ENCODE measurements at regions not wholly inside any gene's neighbourhood (a gene's known extent, or its start where the extent isn't known, plus 50 kb on each side); places are given as distances from the start of the nearest gene placed in this dataset.

DNA sequence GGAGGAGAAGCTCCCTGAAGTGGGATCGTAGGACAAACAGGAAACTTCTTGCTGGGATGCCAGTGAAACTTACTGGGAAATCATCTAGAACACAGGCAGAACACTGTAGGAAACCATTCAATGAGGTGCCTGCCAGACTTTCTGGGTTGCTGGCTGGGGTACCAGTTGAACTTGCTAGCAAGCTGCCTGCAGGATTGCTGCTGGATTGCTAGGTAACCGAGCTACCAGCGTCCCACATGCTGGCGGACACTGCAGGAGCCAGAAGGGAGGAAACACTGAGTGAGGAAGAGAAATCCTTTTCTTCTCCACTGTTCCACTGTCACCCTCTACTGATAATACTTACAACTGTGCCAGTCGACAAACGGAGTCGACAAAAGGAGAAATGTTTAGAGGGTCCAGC is 91.3 kb upstream of the SLC35B3 start:
- no peak overlapping the region for H3K4me3 ChIP-seq (ENCODE audit: low read depth, low read length)
- no peak for DNase-seq (ENCODE audit: low read depth, low spot score)
- H3K27ac ChIP-seq (ENCODE audit: low read depth, low read length): no peak overlapping the region
- no peak for TF ChIP-seq CTCF (IDR thresholded peaks at IDR 0.05; ENCODE audit: low read depth, low read length)
- ChIA-PET POLR2A (no interaction called here), CTCF (no interaction called here)
- no peaks in the 10 kb centered on the region for H3K27me3 ChIP-seq (ENCODE audit: control insufficient read depth, insufficient read depth, low read length)
- H3K9me3 ChIP-seq (ENCODE audit: control insufficient read depth, insufficient read depth, low read length): no peaks in the 10 kb centered on the region

- no peak for DNase-seq (ENCODE audit: low read depth, low spot score)
- Histone ChIP-seq H3K4me3 (ENCODE audit: low read depth, low read length) (no peak overlapping the region), H3K27ac (ENCODE audit: low read depth, low read length) (no peak overlapping the region), H3K9me3 (ENCODE audit: control insufficient read depth, insufficient read depth, low read length) (no peaks in the 10 kb centered on the region), H3K27me3 (ENCODE audit: control insufficient read depth, insufficient read depth, low read length) (no peaks in the 10 kb centered on the region)
- TF ChIP-seq CTCF (IDR thresholded peaks at IDR 0.05; ENCODE audit: low read depth, low read length): no peak
- ChIA-PET POLR2A (no interaction called here), CTCF (no interaction called here)
Observed at GRCh38 chr6:8525370-8525769, 90.0 kb upstream of the SLC35B3 start.

DNA sequence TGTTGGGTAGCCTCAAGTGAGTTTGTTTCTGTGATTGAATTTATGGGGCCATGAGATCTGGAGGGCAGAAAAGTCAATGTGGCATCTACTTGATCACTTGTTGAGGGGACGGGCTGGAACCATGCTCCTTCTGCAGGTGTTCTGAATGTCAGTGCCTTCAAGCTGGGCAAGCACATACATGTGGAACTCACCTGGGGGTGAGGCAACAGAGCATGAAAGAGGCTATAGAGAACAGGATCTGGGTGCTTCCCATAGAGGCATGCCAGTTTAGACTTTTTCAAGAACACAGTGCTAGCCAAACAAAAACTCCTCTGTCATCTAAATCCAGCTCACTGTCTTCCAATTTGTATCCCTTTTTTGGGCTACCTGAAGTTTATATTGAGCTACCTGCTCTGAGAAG is 77.8 kb upstream of the SLC35B3 start:
- H3K27me3 ChIP-seq (ENCODE audit: control insufficient read depth, insufficient read depth, low read length): no peaks in the 10 kb centered on the region
- DNase-seq (ENCODE audit: low read depth, low spot score): no peak
- ChIA-PET CTCF (no interaction called here), POLR2A (no interaction called here)
- no peak for TF ChIP-seq CTCF (IDR thresholded peaks at IDR 0.05; ENCODE audit: low read depth, low read length)
- peaks cover 4% of the 10 kb centered on the region; the same call in 1 of the 2 replicates for H3K9me3 ChIP-seq (ENCODE audit: control insufficient read depth, insufficient read depth, low read length)
- no peak overlapping the region for H3K4me3 ChIP-seq (ENCODE audit: low read depth, low read length)
- H3K27ac ChIP-seq (ENCODE audit: low read depth, low read length): no peak overlapping the region

GRCh38 chr6:8507286-8507685 is 71.9 kb upstream of the SLC35B3 start:
- Histone ChIP-seq H3K27me3 (ENCODE audit: control insufficient read depth, insufficient read depth, low read length) (no peaks in the 10 kb centered on the region), H3K4me3 (ENCODE audit: low read depth, low read length) (no peak overlapping the region), H3K27ac (ENCODE audit: low read depth, low read length) (no peak overlapping the region), H3K9me3 (ENCODE audit: control insufficient read depth, insufficient read depth, low read length) (no peaks in the 10 kb centered on the region; the same call in 1 of the 2 replicates)
- TF ChIP-seq CTCF (IDR thresholded peaks at IDR 0.05; ENCODE audit: low read depth, low read length): no peak
- POLR2A ChIA-PET: no interaction called here
- DNase-seq (ENCODE audit: low read depth, low spot score): no peak
- CTCF ChIA-PET: no interaction called here

- CTCF ChIA-PET: interaction anchor here (0.6 to 0.7 kb wide), 2 partner anchors 22 to 663 kb away, joined by 3 to 4 read pairs; no protein-coding TSS in a partner anchor
Observed at GRCh38 chr6:8506126-8506525, 70.8 kb upstream of the SLC35B3 start.

More at GRCh38 chr6:8506126-8506525, 70.8 kb upstream of the SLC35B3 start:
- no peaks in the 10 kb centered on the region for H3K27me3 ChIP-seq (ENCODE audit: control insufficient read depth, insufficient read depth, low read length)
- POLR2A ChIA-PET: no interaction called here
- no peak overlapping the region for H3K27ac ChIP-seq (ENCODE audit: low read depth, low read length)
- no peak overlapping the region for H3K4me3 ChIP-seq (ENCODE audit: low read depth, low read length)
- no peak for TF ChIP-seq CTCF (IDR thresholded peaks at IDR 0.05; ENCODE audit: low read depth, low read length)
- no peak for DNase-seq (ENCODE audit: low read depth, low spot score)
- no peaks in the 10 kb centered on the region; the same call in 1 of the 2 replicates for H3K9me3 ChIP-seq (ENCODE audit: control insufficient read depth, insufficient read depth, low read length)
